ENCODE measurements at regions not wholly inside any gene's neighbourhood (a gene's known extent, or its start where the extent isn't known, plus 50 kb on each side); places are given as distances from the start of the nearest gene placed in this dataset.

DNA sequence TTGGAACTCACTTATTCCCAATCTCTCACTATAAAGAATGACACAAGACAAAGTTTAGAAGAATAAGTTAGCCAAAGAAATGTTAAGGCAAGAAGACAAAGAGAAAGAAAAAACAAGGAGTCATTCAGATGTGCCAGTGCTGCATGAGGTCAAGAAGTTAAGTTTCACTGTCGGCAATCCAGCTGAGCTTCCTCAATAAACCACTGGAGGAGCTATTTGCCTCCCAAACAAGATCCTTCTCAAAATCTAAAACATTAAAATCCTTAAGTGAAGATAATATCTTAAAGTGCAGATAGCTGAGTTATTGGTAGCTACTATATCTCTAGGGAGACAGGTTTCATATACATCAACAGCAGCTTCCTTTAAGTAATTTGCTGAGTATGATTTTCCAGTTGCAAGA is 512.3 kb downstream of the HDGFL1 start:
- Histone ChIP-seq H3K36me3 (replicated peaks in 1 of 2) (no peaks in the 10 kb centered on the region), H3K9me3 (replicated peaks in 1 of 3) (no peaks in the 10 kb centered on the region), H3K27ac (no peak overlapping the region), H3K4me1 (replicated peaks in 1 of 2) (no peaks in the 10 kb centered on the region), H3K27me3 (no peaks in the 10 kb centered on the region), H3K4me3 (no peak overlapping the region)
- TF ChIP-seq POLR2A (IDR thresholded peaks at IDR 0.05): no peak
- TF ChIP-seq, protein P1, sequence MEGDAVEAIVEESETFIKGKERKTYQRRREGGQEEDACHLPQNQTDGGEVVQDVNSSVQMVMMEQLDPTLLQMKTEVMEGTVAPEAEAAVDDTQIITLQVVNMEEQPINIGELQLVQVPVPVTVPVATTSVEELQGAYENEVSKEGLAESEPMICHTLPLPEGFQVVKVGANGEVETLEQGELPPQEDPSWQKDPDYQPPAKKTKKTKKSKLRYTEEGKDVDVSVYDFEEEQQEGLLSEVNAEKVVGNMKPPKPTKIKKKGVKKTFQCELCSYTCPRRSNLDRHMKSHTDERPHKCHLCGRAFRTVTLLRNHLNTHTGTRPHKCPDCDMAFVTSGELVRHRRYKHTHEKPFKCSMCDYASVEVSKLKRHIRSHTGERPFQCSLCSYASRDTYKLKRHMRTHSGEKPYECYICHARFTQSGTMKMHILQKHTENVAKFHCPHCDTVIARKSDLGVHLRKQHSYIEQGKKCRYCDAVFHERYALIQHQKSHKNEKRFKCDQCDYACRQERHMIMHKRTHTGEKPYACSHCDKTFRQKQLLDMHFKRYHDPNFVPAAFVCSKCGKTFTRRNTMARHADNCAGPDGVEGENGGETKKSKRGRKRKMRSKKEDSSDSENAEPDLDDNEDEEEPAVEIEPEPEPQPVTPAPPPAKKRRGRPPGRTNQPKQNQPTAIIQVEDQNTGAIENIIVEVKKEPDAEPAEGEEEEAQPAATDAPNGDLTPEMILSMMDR (IDR thresholded peaks at IDR 0.05): no peak
- intact Hi-C loops (cut with DNase I): no loop called here
- WGBS, 4 donors: 70 to 84% (median 79%) methylated on average over 1 of the region's 1 CpG
- no peak for DNase-seq

DNA sequence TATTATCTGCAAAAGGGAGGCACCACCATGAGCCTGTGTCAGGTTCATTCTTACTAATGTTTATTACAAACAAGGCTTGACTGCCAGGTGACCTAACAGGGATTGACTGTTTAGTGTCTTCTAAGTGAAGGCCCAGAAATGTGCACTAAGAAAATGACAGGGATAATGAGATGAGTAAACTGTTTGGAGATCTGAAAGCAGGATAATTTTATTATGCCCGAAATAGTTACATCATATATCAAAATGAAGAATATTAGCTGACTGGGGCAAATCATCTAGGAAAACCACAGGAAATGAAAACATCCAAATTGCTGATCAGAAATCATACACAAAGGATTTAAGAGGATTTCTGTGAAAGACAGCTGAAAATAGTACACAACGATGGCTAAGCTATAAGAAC is 516.7 kb downstream of the HDGFL1 start:
- WGBS, 4 donors: 64 to 75% (median 71%) methylated on average over 2 of the region's 2 CpGs
- Histone ChIP-seq H3K36me3 (replicated peaks in 1 of 2) (no peaks in the 10 kb centered on the region), H3K27ac (no peak overlapping the region), H3K27me3 (no peaks in the 10 kb centered on the region), H3K9me3 (replicated peaks in 1 of 3) (no peaks in the 10 kb centered on the region), H3K4me3 (no peak overlapping the region), H3K4me1 (replicated peaks in 1 of 2) (no peaks in the 10 kb centered on the region)
- no peak for DNase-seq
- intact Hi-C loops (cut with DNase I): no loop called here
- no peak for TF ChIP-seq POLR2A (IDR thresholded peaks at IDR 0.05)
- TF ChIP-seq, protein P1 (IDR thresholded peaks at IDR 0.05): no peak

DNA sequence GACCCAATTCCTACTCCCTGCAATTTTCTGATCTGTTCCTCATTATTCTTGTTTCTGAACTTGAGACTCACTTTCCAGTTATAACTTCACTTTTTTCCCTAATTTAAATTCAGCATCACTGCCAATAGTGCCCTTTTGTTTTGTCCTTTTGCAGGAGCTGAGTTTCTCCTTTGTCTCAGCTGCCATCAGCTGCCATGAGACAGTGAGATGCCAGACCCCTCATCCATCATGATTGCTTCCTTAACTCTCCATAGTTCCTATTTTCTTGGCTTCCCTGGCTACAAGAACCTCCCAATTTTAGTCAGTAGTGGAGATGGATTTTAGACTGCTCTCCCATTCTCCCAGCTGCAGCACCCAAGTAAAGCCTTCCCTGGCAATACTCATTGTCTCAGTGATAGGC is 518.1 kb downstream of the HDGFL1 start:
- TF ChIP-seq, protein P1 (IDR thresholded peaks at IDR 0.05): no peak
- TF ChIP-seq POLR2A (IDR thresholded peaks at IDR 0.05): no peak
- Histone ChIP-seq H3K36me3 (replicated peaks in 1 of 2) (no peaks in the 10 kb centered on the region), H3K27ac (no peak overlapping the region), H3K27me3 (no peaks in the 10 kb centered on the region), H3K4me3 (no peak overlapping the region), H3K4me1 (replicated peaks in 1 of 2) (no peaks in the 10 kb centered on the region), H3K9me3 (replicated peaks in 1 of 3) (no peaks in the 10 kb centered on the region)
- DNase-seq: no peak
- intact Hi-C loops (cut with DNase I): no loop called here

DNA sequence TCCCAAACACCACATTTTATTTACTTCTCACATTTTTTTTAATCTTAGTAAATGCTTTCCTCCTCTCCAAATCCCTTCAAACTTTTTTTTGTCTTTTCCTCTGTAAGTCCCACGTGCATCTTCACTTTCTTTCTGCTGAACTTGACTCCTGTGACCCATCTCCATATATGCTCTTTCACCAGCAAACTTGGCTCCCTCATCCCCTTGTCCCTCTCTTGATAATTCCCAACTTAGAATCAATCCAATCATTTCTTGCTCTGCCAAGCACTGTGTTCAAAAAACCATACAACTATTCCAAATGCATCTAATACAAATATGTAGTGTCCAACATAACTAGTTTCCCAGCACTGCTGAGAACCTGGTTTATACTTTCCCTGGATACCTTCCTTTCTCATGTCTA is 519.4 kb downstream of the HDGFL1 start:
- Histone ChIP-seq H3K36me3 (replicated peaks in 1 of 2) (no peaks in the 10 kb centered on the region), H3K4me3 (no peak overlapping the region), H3K27me3 (no peaks in the 10 kb centered on the region), H3K9me3 (replicated peaks in 1 of 3) (no peaks in the 10 kb centered on the region), H3K4me1 (replicated peaks in 1 of 2) (no peaks in the 10 kb centered on the region), H3K27ac (no peak overlapping the region)
- 34 to 55% (median 47%) methylated on average over 1 of the region's 1 CpG for WGBS, 4 donors
- TF ChIP-seq, protein P1 (IDR thresholded peaks at IDR 0.05): no peak
- TF ChIP-seq POLR2A (IDR thresholded peaks at IDR 0.05): no peak
- intact Hi-C loops (cut with DNase I): no loop called here
- DNase-seq: no peak
